Hepatic stellate cell (primary cell): ENCODE measurements at regions not wholly inside any gene's neighbourhood (a gene's known extent, or its start where the extent isn't known, plus 50 kb on each side); places are given as distances from the start of the nearest gene placed in this dataset.
A peak's percentile ranks its signal among the peaks of the same experiment; 100 is the strongest.

ENCODE experiments used
- DNase-seq: peaks from one replicate; pipeline ENCODE4 v3.0.0; 2011; ENCODE audit warnings: low spot score

- no peak for DNase-seq
Measured at GRCh38 chr5:96245140-96246091, 187.6 kb downstream of the PCSK1 start.

GRCh38 chr5:96244696-96245095 is 188.4 kb downstream of the PCSK1 start:
- DNase-seq: no peak

GRCh38 chr5:96243862-96244261 is 189.2 kb downstream of the PCSK1 start:
- no peak for DNase-seq

GRCh38 chr5:96243203-96243602 is 189.8 kb downstream of the PCSK1 start:
- DNase-seq: no peak

- no peak for DNase-seq
Measured at GRCh38 chr5:96242571-96242970, 190.5 kb downstream of the PCSK1 start.

GRCh38 chr5:96236831-96237230 is 196.2 kb downstream of the PCSK1 start:
- no peak for DNase-seq

GRCh38 chr5:96236051-96236450 is 197.0 kb downstream of the PCSK1 start:
- DNase-seq: no peak

GRCh38 chr5:96235008-96235910 is 197.8 kb downstream of the PCSK1 start:
- DNase-seq: no peak

- no peak for DNase-seq
Measured at GRCh38 chr5:96232602-96233001, 200.4 kb downstream of the PCSK1 start.

GRCh38 chr5:96229188-96229587 is 203.9 kb downstream of the PCSK1 start:
- no peak for DNase-seq

- DNase-seq: no peak
Measured at GRCh38 chr5:96228408-96228807, 204.6 kb downstream of the PCSK1 start.

- DNase-seq: no peak
Measured at GRCh38 chr5:96227957-96228356, 205.1 kb downstream of the PCSK1 start.

- peak; percentile 32 for DNase-seq
Measured at GRCh38 chr5:96226941-96227552, 206.0 kb downstream of the PCSK1 start.

- DNase-seq: no peak
Measured at GRCh38 chr5:96222129-96222528, 210.9 kb downstream of the PCSK1 start.

GRCh38 chr5:96220610-96221390 is 212.2 kb downstream of the PCSK1 start:
- no peak for DNase-seq

- DNase-seq: no peak
Measured at GRCh38 chr5:96219580-96220281, 213.3 kb downstream of the PCSK1 start.

- DNase-seq: no peak
Measured at GRCh38 chr5:96218653-96219052, 214.4 kb downstream of the PCSK1 start.

GRCh38 chr5:96214442-96215197 is 218.4 kb downstream of the PCSK1 start:
- DNase-seq: no peak

GRCh38 chr5:96209829-96210228 is 223.2 kb downstream of the PCSK1 start:
- peak; percentile 8 for DNase-seq

- no peak for DNase-seq
Measured at GRCh38 chr5:96207420-96207819, 225.6 kb downstream of the PCSK1 start.
